Neural progenitor cell (in vitro differentiated cells): ENCODE measurements at regions not wholly inside any gene's neighbourhood (a gene's known extent, or its start where the extent isn't known, plus 50 kb on each side); places are given as distances from the start of the nearest gene placed in this dataset.

Experiments
- EZH2 ChIP-seq: fragments of 200-600 bp; sonication (generic); IDR thresholded peaks from 2 replicates; pipeline ENCODE4 v1.6.1; 2017; ENCODE audit warnings: antibody characterized with exemption, mild to moderate bottlenecking, moderate library complexity
- EZH2phosphoT487 ChIP-seq: fragments of 200-600 bp; sonication (generic); IDR thresholded peaks from 2 replicates; pipeline ENCODE4 v1.6.1; 2017; ENCODE audit warnings: antibody characterized with exemption
- TF ChIP-seq, protein P1 (sequence below): fragments of 200-600 bp; sonication (generic); IDR thresholded peaks from 2 replicates; pipeline ENCODE4 v1.5.1; 2017; ENCODE audit warnings: antibody characterized with exemption, mild to moderate bottlenecking

DNA sequence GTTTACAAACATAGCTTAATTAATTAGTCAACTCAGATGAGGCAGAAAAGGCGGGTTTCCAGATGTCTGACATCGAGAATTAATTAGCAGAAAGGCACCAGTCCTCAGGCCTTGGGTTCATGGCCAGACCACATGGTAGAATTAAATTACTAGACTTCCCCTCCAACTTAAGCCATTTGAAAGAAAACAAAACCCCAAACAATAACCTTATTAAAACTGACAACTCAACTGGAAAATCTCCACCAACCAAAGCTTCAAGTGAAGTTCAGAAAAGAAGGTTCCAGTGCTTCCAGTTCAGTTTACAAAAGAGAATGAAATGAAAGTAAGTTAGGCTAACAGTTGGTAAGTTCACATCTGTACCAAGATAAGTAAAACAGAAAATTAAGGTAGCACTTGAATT is 349.5 kb downstream of the GRIN2B start:
- TF ChIP-seq, protein P1, sequence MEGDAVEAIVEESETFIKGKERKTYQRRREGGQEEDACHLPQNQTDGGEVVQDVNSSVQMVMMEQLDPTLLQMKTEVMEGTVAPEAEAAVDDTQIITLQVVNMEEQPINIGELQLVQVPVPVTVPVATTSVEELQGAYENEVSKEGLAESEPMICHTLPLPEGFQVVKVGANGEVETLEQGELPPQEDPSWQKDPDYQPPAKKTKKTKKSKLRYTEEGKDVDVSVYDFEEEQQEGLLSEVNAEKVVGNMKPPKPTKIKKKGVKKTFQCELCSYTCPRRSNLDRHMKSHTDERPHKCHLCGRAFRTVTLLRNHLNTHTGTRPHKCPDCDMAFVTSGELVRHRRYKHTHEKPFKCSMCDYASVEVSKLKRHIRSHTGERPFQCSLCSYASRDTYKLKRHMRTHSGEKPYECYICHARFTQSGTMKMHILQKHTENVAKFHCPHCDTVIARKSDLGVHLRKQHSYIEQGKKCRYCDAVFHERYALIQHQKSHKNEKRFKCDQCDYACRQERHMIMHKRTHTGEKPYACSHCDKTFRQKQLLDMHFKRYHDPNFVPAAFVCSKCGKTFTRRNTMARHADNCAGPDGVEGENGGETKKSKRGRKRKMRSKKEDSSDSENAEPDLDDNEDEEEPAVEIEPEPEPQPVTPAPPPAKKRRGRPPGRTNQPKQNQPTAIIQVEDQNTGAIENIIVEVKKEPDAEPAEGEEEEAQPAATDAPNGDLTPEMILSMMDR, result no peak
- TF ChIP-seq EZH2, result no peak
- no peak for TF ChIP-seq EZH2phosphoT487
